Kidney epithelial cell (primary cell): ENCODE measurements at regions not wholly inside any gene's neighbourhood (a gene's known extent, or its start where the extent isn't known, plus 50 kb on each side); places are given as distances from the start of the nearest gene placed in this dataset.
"Not testable (repeated sequence)": the region's sequence is repeated elsewhere in the genome, so short reads cannot be mapped to it uniquely, and the experiment has no call there.

ENCODE experiments used
- DNase-seq: peaks from one replicate; pipeline ENCODE4 v3.0.0-alpha.2; 2010; ENCODE audit warnings: low read depth
- H3K27me3 ChIP-seq: 2 replicates; pipeline ENCODE4 v1.6.0; 2011; ENCODE audit warnings: low read length; ENCODE audit not compliant: control insufficient read depth, insufficient read depth
- H3K36me3 ChIP-seq: 2 replicates; pipeline ENCODE4 v1.5.1; 2011; ENCODE audit warnings: low read length; ENCODE audit not compliant: control insufficient read depth, insufficient read depth
- H3K4me3 ChIP-seq: 2 replicates; pipeline ENCODE4 v1.5.1; 2011; ENCODE audit warnings: low read depth, mild to moderate bottlenecking, control low read depth, low read length
- TF ChIP-seq, protein P1 (sequence below): IDR thresholded peaks from 2 replicates; pipeline ENCODE4 v1.5.1; 2011; ENCODE audit warnings: mild to moderate bottlenecking, moderate library complexity, low read length, control low read depth, inconsistent platforms; ENCODE audit not compliant: insufficient read depth, poor library complexity, severe bottlenecking

DNA sequence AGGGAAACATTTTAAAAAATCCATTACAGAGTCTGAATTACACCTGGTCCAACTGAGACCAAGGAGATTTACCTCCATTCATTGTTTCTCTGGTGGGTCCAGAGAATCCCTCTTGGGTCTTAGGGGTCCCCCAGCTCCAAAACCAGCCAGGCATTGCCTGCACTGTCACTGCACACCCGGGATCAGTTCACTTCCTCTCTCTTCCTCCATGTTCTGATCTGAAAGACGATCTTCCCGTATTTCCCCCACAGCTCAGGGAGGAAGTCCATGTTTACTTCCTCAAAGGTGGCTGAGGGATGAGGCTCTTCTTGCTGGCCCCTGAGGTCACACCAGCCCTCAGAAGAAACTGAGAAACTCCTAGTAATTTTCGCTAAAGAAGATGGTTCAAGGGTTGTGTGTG is 159.7 kb downstream of the BMP7 start:
- peaks cover 2% of the 10 kb centered on the region for H3K27me3 ChIP-seq
- H3K4me3 ChIP-seq = no peak overlapping the region
- no peak for DNase-seq
- H3K36me3 ChIP-seq = no peaks in the 10 kb centered on the region
- TF ChIP-seq, protein P1, sequence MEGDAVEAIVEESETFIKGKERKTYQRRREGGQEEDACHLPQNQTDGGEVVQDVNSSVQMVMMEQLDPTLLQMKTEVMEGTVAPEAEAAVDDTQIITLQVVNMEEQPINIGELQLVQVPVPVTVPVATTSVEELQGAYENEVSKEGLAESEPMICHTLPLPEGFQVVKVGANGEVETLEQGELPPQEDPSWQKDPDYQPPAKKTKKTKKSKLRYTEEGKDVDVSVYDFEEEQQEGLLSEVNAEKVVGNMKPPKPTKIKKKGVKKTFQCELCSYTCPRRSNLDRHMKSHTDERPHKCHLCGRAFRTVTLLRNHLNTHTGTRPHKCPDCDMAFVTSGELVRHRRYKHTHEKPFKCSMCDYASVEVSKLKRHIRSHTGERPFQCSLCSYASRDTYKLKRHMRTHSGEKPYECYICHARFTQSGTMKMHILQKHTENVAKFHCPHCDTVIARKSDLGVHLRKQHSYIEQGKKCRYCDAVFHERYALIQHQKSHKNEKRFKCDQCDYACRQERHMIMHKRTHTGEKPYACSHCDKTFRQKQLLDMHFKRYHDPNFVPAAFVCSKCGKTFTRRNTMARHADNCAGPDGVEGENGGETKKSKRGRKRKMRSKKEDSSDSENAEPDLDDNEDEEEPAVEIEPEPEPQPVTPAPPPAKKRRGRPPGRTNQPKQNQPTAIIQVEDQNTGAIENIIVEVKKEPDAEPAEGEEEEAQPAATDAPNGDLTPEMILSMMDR = no peak

DNA sequence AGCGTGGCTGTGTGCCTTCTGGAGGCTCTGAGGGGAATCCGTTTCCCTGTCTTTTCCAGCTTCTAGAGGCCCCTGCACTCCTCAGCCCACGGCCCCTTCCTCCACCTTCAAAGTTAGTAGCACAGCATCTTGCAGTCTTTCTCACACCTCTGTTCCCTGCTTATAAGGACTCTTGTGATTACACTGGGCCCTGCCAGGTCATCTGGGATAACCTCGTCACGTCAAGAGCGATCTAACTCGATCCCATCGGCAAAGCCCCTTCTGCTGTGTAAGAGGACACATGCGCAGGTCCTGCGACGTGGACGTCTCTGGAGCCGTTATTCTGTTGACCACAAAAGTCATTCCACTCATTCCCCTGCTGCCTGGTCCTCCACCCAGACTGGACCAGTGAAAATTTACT is 159.2 kb downstream of the BMP7 start:
- H3K4me3 ChIP-seq = no peak overlapping the region
- TF ChIP-seq, protein P1 = no peak
- H3K27me3 ChIP-seq = peaks cover 2% of the 10 kb centered on the region
- no peak for DNase-seq
- no peaks in the 10 kb centered on the region for H3K36me3 ChIP-seq

DNA sequence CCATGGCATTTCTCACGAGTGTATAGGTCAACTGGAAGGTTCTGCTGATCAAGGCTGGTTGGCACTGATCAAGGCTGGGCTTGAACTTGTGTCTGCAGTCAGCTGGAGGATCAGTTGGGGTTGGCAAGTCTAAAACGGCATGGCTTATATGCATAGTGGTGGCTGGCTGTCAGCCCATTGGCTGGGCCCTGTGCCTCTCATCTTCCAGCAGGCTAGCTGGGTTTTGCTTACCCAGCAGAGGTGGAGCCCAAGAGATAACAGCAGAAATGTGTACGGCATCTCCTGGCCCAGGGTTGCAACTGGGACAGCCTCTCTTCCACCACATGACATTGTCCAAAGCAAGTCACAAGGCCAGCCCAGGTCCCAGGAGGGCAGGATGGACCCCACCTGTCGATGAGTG is 158.2 kb downstream of the BMP7 start:
- Histone ChIP-seq H3K4me3 (no peak overlapping the region), H3K27me3 (peaks cover 2% of the 10 kb centered on the region), H3K36me3 (no peaks in the 10 kb centered on the region)
- TF ChIP-seq, protein P1 = no peak
- DNase-seq = no peak

DNA sequence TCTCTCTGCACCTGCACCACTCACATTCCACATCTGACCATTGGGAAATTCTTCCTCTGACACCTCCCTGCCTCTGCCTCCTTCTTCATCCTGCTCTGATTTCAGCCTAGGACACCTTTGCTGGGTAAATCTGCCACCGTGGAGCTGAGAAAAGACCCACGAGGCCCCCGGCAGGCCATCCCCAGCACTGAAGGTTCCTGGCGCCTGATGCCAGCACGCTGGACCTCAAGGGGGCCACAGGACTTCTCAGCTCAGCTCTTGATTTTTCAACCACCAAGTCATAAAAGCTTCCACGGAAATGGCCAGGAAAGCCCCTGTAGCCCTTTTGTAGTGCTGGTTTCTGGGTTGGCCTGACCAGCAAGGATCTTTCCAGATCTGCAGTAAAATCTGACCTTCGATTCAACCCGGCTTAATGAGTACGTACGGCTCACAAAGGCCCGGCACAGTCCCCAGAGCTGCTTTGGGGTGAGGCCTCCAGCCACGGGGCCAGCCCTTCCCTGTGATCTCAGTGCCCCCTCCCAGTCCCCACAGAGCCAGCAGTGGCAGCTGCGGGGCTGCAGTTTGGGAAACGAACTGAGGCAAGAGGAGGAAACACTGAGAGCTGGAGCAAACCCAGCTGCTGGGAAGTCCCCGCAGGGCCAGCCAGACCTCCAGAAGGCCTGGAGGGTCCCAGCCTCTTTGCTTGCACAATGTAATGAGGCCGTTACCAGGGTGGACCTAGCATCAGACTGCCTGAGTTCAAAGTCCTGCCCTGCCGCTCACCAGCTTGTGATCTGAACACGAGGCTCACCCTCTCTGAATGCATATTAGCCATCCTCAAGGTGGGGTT is 157.5 kb downstream of the BMP7 start:
- Histone ChIP-seq H3K4me3 (no peak overlapping the region), H3K36me3 (no peaks in the 10 kb centered on the region), H3K27me3 (peaks cover 2% of the 10 kb centered on the region)
- TF ChIP-seq, protein P1 = no peak
- no peak for DNase-seq

DNA sequence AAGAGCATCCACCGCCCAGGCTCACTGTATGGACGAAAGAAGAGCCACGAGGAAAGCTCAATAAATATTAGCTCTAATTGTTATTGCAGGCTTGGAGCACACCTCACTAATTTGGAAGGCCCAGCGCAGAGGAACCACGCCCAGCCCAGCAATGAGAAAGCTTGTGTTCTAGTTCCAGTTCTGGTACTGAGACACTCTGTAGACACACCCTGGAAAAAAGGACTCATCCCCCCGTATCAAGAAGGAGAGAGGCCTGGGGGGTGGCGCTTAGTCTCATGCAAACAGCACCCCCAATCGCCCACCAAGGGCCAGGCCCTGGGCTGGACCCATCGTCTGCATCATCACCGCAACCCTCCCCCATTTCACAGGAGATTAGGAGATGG is 156.9 kb downstream of the BMP7 start:
- no peak for DNase-seq
- H3K27me3 ChIP-seq = peaks cover 2% of the 10 kb centered on the region
- no peaks in the 10 kb centered on the region for H3K36me3 ChIP-seq
- TF ChIP-seq, protein P1 = no peak
- no peak overlapping the region for H3K4me3 ChIP-seq

DNA sequence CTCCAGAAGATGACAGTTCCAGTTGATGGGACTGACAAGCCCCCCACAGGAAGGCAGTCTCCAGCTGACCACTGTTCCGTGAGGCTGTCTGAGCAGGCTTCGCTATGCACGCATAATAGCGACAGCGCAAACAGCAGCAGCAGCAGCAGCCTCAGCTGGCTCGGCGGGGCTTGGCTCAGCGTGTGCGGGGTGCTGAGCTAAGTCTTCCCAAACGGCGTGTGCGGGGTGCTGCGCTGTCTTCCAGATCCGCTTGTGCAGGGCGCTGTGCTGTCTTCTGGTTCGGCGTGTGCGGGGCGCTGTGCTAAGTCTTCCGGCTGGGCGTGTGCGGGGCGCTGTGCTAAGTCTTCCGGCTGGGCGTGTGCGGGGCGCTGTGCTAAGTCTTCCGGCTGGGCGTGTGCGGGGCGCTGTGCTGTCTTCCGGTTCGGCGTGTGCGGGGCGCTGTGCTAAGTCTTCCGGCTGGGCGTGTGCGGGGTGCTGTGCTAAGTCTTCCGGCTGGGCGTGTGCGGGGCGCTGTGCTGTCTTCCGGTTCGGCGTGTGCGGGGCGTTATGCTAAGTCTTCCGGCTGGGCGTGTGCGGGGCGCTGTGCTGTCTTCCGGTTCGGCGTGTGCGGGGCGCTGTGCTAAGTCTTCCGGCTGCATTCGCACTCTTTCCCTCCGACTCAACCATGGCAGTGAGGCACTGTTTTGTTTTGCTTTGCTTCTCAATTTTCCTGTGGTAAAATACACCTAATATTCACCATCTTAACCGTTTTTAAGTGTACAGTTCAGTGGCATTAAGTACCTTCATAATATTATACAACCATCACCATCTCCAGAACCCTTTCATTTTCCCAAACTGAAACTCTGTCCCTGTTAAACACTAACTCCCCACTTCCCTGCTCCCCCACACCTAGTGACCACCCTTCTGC is 156.1 kb downstream of the BMP7 start:
- not testable (repeated sequence) for H3K4me3 ChIP-seq, DNase-seq, H3K36me3 ChIP-seq, H3K27me3 ChIP-seq
